HG03159 (cell line): ENCODE measurements at regions not wholly inside any gene's neighbourhood (a gene's known extent, or its start where the extent isn't known, plus 50 kb on each side); places are given as distances from the start of the nearest gene placed in this dataset.
"Not testable (repeated sequence)": the region's sequence is repeated elsewhere in the genome, so short reads cannot be mapped to it uniquely, and the experiment has no call there.

Experiments used
- ATAC-seq: cut with Tn5 transposase; IDR thresholded peaks from one replicate; pipeline ENCODE4 v1.9.1; 2021; ENCODE audit warnings: mild to moderate bottlenecking, moderate library complexity; ENCODE audit not compliant: unreplicated experiment

- ATAC-seq = no peak
These were observed 227.6 kb upstream of the C9orf72 start for GRCh38 chr9:27800692-27801370.

- ATAC-seq = no peak
These were observed 228.3 kb upstream of the C9orf72 start for GRCh38 chr9:27801545-27801944.

- no peak for ATAC-seq
These were observed 229.1 kb upstream of the C9orf72 start for GRCh38 chr9:27802418-27802817.

- ATAC-seq = no peak
These were observed 235.6 kb upstream of the C9orf72 start for GRCh38 chr9:27808864-27809263.

GRCh38 chr9:27817747-27818146 lies 244.5 kb upstream of the C9orf72 start:
- ATAC-seq = no peak

GRCh38 chr9:27818348-27818747 lies 245.1 kb upstream of the C9orf72 start:
- no peak for ATAC-seq

- ATAC-seq = no peak
These were observed 255.6 kb upstream of the C9orf72 start for GRCh38 chr9:27828908-27829307.

GRCh38 chr9:27829621-27830020 lies 256.3 kb upstream of the C9orf72 start:
- ATAC-seq = no peak

- not testable (repeated sequence) for ATAC-seq
These were observed 258.8 kb upstream of the C9orf72 start for GRCh38 chr9:27832108-27832507.

GRCh38 chr9:27835286-27835685 lies 262.0 kb upstream of the C9orf72 start:
- no peak for ATAC-seq

- no peak for ATAC-seq
These were observed 262.5 kb upstream of the C9orf72 start for GRCh38 chr9:27835746-27836145.

GRCh38 chr9:27836661-27837401 lies 263.6 kb upstream of the C9orf72 start:
- no peak for ATAC-seq

GRCh38 chr9:27838876-27839275 lies 265.6 kb upstream of the C9orf72 start:
- ATAC-seq = no peak

- ATAC-seq = not testable (repeated sequence)
These were observed 266.5 kb upstream of the C9orf72 start for GRCh38 chr9:27839767-27840166.

- no peak for ATAC-seq
These were observed 271.5 kb upstream of the C9orf72 start for GRCh38 chr9:27844797-27845196.

- ATAC-seq = no peak
These were observed 274.1 kb upstream of the C9orf72 start for GRCh38 chr9:27847380-27847779.

- ATAC-seq = no peak
These were observed 274.5 kb upstream of the C9orf72 start for GRCh38 chr9:27847818-27848217.

GRCh38 chr9:27848315-27848714 lies 275.0 kb upstream of the C9orf72 start:
- no peak for ATAC-seq

- no peak for ATAC-seq
These were observed 278.6 kb upstream of the C9orf72 start for GRCh38 chr9:27851858-27852257.

GRCh38 chr9:27853529-27853928 lies 280.2 kb upstream of the C9orf72 start:
- ATAC-seq = no peak

GRCh38 chr9:27856054-27856453 lies 282.8 kb upstream of the C9orf72 start:
- no peak for ATAC-seq

GRCh38 chr9:27856748-27857147 lies 283.5 kb upstream of the C9orf72 start:
- ATAC-seq = no peak
